GM13977 (cell line): ENCODE measurements at regions not wholly inside any gene's neighbourhood (a gene's known extent, or its start where the extent isn't known, plus 50 kb on each side); places are given as distances from the start of the nearest gene placed in this dataset.
A peak's percentile ranks its signal among the peaks of the same experiment; 100 is the strongest.
"Not testable (repeated sequence)": the region's sequence is repeated elsewhere in the genome, so short reads cannot be mapped to it uniquely, and the experiment has no call there.

Source experiments
- DNase-seq: peaks from one replicate; pipeline ENCODE4 v3.0.0; 2012; ENCODE audit warnings: low spot score
- in situ Hi-C: fragments of 300-500 bp; cut with MboI; formaldehyde crosslinking; loops from one replicate; pipeline ENCODE4 v1.12.0; 2022; ENCODE audit warnings: low sequenced_read_pairs, low pct_unique_long_range_greater_than_20kb, mixed read lengths, inconsistent platforms; ENCODE audit not compliant: unreplicated experiment
- TF ChIP-seq, protein P1 (sequence below): IDR thresholded peaks from 2 replicates; pipeline ENCODE4 v1.5.1; 2012; ENCODE audit warnings: mild to moderate bottlenecking, control low read depth; ENCODE audit not compliant: insufficient read depth; ENCODE audit errors: extremely low read depth, missing control alignments

DNA sequence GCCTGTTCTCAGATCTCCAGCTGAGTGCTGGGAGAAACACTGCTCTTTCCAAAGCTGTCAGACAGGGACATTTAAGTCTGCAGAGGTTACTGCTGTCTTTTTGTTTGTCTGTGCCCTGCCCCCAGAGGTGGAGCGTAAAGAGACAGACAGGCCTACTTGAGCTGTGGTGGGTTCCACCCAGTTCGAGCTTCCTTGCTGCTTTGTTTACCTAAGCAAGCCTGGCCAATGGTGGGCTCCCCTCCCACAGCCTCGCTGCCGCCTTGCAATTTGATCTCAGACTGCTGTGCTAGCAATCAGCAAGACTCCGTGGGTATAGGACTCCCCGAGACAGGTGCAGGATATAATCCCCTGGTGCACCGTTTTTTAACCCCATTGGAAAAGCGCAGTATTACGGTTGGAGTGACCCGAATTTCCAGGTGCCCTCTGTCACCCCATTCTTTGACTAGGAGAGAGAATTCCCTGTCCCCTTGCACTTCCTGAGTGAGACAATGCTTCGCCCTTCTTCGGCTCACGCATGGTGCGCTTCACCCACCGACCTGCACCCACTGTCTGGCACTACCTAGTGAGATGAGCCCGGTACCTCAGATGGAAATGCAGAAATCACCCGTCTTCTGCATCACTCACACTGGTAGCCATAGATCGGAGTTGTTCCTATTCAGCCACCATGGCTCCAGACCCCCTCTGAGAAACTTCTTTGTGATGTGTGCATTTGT lies 650.3 kb upstream of the ALG10B start:
- TF ChIP-seq, protein P1, sequence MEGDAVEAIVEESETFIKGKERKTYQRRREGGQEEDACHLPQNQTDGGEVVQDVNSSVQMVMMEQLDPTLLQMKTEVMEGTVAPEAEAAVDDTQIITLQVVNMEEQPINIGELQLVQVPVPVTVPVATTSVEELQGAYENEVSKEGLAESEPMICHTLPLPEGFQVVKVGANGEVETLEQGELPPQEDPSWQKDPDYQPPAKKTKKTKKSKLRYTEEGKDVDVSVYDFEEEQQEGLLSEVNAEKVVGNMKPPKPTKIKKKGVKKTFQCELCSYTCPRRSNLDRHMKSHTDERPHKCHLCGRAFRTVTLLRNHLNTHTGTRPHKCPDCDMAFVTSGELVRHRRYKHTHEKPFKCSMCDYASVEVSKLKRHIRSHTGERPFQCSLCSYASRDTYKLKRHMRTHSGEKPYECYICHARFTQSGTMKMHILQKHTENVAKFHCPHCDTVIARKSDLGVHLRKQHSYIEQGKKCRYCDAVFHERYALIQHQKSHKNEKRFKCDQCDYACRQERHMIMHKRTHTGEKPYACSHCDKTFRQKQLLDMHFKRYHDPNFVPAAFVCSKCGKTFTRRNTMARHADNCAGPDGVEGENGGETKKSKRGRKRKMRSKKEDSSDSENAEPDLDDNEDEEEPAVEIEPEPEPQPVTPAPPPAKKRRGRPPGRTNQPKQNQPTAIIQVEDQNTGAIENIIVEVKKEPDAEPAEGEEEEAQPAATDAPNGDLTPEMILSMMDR = no peak
- in situ Hi-C loops = no loop called here
- no peak for DNase-seq

DNA sequence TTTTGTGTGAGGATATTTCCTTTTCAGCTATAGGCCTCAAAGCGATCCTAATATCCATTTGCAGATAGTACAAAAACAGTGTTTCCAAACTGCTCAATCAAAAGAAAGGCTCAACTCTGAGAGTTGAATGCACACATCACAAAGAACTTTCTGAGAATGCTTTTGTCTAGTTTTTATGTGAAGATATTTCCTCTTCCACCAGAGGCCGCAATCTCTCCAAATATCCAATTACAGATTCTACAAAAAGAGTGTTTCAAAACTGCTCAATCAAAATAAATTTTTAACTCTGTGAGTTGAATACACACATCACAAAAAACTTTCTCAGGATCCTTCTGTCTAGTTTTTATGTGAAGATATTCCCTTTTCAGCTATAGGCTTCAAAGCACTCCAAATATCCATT lies 648.0 kb upstream of the ALG10B start:
- in situ Hi-C loops, DNase-seq: not testable (repeated sequence)

DNA sequence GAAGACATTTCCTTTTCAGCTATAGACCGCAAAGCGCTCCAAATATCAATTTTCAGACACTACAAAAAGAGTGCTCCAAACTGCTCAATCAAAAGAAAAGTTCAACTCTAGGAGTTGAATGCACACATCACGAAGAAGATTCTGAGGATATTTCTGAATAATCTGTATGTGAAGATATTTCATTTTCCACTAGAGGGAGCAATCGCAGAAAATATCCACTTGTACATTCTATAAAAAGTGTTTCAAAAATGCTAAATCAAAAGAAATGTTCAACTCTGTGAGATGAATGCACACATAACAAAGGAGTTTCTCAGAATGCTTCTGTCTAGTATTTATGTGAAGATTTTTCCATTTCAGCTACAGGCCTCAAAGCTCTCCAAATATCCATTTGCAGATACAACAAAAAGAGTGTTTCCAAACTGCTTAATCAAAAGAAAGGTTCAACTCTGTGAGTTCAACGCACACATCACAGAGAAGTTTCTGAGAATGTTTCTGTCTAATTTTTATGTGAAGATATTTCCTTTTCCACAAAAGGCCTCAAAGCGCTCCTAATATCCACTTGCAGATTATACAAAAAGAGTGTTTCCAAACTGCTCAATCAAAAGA lies 643.8 kb upstream of the ALG10B start:
- TF ChIP-seq, protein P1 = peak; percentile 4
- in situ Hi-C loops = no loop called here
- no peak for DNase-seq

GRCh38 chr12:37720846-37721245 lies 595.7 kb upstream of the ALG10B start:
- TF ChIP-seq, protein P1 = no peak
- no peak for DNase-seq
- in situ Hi-C loops = no loop called here

GRCh38 chr12:37733856-37734255 lies 582.7 kb upstream of the ALG10B start:
- no peak for DNase-seq
- in situ Hi-C loops = no loop called here
- TF ChIP-seq, protein P1 = no peak
